ENCODE measurements at regions not wholly inside any gene's neighbourhood (a gene's known extent, or its start where the extent isn't known, plus 50 kb on each side); places are given as distances from the start of the nearest gene placed in this dataset.

GRCh38 chr6:28814032-28814976 lies 109.5 kb downstream of the TRIM27 start:
- DNase-seq = no peak
- Histone ChIP-seq H3K36me3 (replicated peaks in 1 of 2) (no peaks in the 10 kb centered on the region), H3K27ac (no peak overlapping the region), H3K9me3 (replicated peaks in 1 of 3) (no peaks in the 10 kb centered on the region), H3K4me3 (no peak overlapping the region), H3K4me1 (replicated peaks in 1 of 2) (no peaks in the 10 kb centered on the region), H3K27me3 (peaks cover 94% of the 10 kb centered on the region)
- 4 to 6% (median 5%) methylated on average over 42 to 49 of the region's 49 CpGs for WGBS, 4 donors
- TF ChIP-seq POLR2A (IDR thresholded peaks at IDR 0.05) (no peak), CTCF (IDR thresholded peaks at IDR 0.05) (no peak)
- intact Hi-C loops (cut with DNase I) = no loop called here

- no peak overlapping the region for H3K4me3 ChIP-seq
- H3K36me3 ChIP-seq (replicated peaks in 1 of 2) = no peaks in the 10 kb centered on the region
- intact Hi-C loops (cut with DNase I) = no loop called here
- 12 to 21% (median 13%) methylated on average over 15 of the region's 15 CpGs for WGBS, 4 donors
- no peaks in the 10 kb centered on the region for H3K4me1 ChIP-seq (replicated peaks in 1 of 2)
- peaks cover 90% of the 10 kb centered on the region for H3K27me3 ChIP-seq
- no peak for DNase-seq
- H3K9me3 ChIP-seq (replicated peaks in 1 of 3) = no peaks in the 10 kb centered on the region
- H3K27ac ChIP-seq = no peak overlapping the region
- TF ChIP-seq CTCF (IDR thresholded peaks at IDR 0.05) (no peak), POLR2A (IDR thresholded peaks at IDR 0.05) (no peak)
Measured at GRCh38 chr6:28816339-28816908, 107.4 kb downstream of the TRIM27 start.

- WGBS, 4 donors = 4 to 9% (median 5%) methylated on average over 27 of the region's 27 CpGs
- no peaks in the 10 kb centered on the region for H3K4me1 ChIP-seq (replicated peaks in 1 of 2)
- intact Hi-C loops (cut with DNase I) = no loop called here
- TF ChIP-seq CTCF (IDR thresholded peaks at IDR 0.05) = no peak
- TF ChIP-seq POLR2A (IDR thresholded peaks at IDR 0.05) = no peak
- no peaks in the 10 kb centered on the region for H3K9me3 ChIP-seq (replicated peaks in 1 of 3)
- DNase-seq = no peak
- H3K27ac ChIP-seq = no peak overlapping the region
- no peak overlapping the region for H3K4me3 ChIP-seq
- no peaks in the 10 kb centered on the region for H3K36me3 ChIP-seq (replicated peaks in 1 of 2)
- H3K27me3 ChIP-seq = peaks cover 86% of the 10 kb centered on the region
Measured at GRCh38 chr6:28816909-28817807, 106.6 kb downstream of the TRIM27 start.

GRCh38 chr6:28817808-28818145 lies 106.0 kb downstream of the TRIM27 start:
- WGBS, 4 donors = 7 to 14% (median 11%) methylated on average over 7 of the region's 7 CpGs
- H3K27ac ChIP-seq = no peak overlapping the region
- TF ChIP-seq CTCF (IDR thresholded peaks at IDR 0.05) = no peak
- no peak for TF ChIP-seq POLR2A (IDR thresholded peaks at IDR 0.05)
- H3K4me1 ChIP-seq (replicated peaks in 1 of 2) = no peaks in the 10 kb centered on the region
- DNase-seq = no peak
- no peak overlapping the region for H3K4me3 ChIP-seq
- H3K9me3 ChIP-seq (replicated peaks in 1 of 3) = no peaks in the 10 kb centered on the region
- H3K36me3 ChIP-seq (replicated peaks in 1 of 2) = no peaks in the 10 kb centered on the region
- intact Hi-C loops (cut with DNase I) = no loop called here
- peaks cover 82% of the 10 kb centered on the region for H3K27me3 ChIP-seq

All from adrenal gland (tissue), 9 donors.